GM13977 (cell line): ENCODE measurements at regions not wholly inside any gene's neighbourhood (a gene's known extent, or its start where the extent isn't known, plus 50 kb on each side); places are given as distances from the start of the nearest gene placed in this dataset.

Experiments used
- DNase-seq: peaks from one replicate; pipeline ENCODE4 v3.0.0; 2012; ENCODE audit warnings: low spot score
- in situ Hi-C: fragments of 300-500 bp; cut with MboI; formaldehyde crosslinking; loops from one replicate; pipeline ENCODE4 v1.12.0; 2022; ENCODE audit warnings: low sequenced_read_pairs, low pct_unique_long_range_greater_than_20kb, mixed read lengths, inconsistent platforms; ENCODE audit not compliant: unreplicated experiment
- TF ChIP-seq, protein P1 (sequence below): IDR thresholded peaks from 2 replicates; pipeline ENCODE4 v1.5.1; 2012; ENCODE audit warnings: mild to moderate bottlenecking, control low read depth; ENCODE audit not compliant: insufficient read depth; ENCODE audit errors: extremely low read depth, missing control alignments

GRCh38 chr14:76615331-76615730, 145.9 kb upstream of the VASH1 start:
- in situ Hi-C loops, result no loop called here
- no peak for DNase-seq
- TF ChIP-seq, protein P1, sequence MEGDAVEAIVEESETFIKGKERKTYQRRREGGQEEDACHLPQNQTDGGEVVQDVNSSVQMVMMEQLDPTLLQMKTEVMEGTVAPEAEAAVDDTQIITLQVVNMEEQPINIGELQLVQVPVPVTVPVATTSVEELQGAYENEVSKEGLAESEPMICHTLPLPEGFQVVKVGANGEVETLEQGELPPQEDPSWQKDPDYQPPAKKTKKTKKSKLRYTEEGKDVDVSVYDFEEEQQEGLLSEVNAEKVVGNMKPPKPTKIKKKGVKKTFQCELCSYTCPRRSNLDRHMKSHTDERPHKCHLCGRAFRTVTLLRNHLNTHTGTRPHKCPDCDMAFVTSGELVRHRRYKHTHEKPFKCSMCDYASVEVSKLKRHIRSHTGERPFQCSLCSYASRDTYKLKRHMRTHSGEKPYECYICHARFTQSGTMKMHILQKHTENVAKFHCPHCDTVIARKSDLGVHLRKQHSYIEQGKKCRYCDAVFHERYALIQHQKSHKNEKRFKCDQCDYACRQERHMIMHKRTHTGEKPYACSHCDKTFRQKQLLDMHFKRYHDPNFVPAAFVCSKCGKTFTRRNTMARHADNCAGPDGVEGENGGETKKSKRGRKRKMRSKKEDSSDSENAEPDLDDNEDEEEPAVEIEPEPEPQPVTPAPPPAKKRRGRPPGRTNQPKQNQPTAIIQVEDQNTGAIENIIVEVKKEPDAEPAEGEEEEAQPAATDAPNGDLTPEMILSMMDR, result no peak

GRCh38 chr14:76617440-76617839, 143.8 kb upstream of the VASH1 start:
- no peak for DNase-seq
- TF ChIP-seq, protein P1, result no peak
- in situ Hi-C loops, result no loop called here

DNA sequence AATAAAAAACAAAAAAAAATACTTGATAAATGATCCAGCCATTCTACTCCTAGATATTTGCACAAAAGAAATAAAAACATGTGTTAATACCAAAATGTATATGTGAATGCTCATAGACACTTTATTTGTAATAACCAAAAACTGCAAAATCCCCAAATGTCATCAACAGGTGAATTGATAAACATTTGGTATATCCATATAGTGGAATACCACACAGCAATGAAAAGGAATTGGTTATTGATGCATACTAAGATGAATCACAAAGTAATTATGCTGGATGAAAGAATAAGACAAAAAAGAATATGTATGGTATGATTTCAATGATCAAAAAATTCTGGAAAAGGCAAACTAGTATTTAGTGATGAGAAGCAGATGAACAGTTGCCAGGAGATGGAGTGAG, 124.7 kb upstream of the VASH1 start:
- in situ Hi-C loops, result no loop called here
- DNase-seq, result no peak
- TF ChIP-seq, protein P1, result no peak

GRCh38 chr14:76638841-76639240, 122.4 kb upstream of the VASH1 start:
- in situ Hi-C loops, result no loop called here

DNA sequence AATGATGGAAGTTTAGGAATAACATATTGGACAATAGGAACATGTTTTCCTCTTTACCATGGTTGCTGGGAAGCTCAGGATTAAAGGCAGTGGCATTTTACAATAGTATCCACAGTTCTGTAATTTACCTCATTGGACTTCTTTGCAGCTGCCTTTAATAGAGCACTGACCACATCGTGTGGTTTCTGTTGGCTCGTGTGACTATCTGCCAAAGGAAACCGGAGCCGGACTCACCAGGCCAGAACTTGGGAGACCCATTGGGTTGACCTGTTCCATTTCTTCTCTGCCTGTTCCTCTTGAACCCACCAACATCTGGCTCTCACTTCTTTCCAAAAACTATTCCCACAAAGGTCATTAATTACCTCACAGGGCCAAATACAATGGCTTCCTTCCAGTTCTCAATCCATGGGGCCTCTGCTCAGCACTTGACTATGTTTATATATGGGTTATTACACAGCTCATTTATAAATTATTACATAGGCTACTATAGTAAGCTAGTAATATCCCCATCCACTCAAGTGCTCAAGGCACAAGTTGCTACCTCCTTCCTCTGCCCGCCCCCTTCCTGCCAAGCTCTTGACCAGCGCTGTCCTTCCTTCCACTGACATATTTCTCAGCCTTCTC, 121.5 kb upstream of the VASH1 start:
- TF ChIP-seq, protein P1, result no peak
- in situ Hi-C loops, result no loop called here
- no peak for DNase-seq

More at GRCh38 chr14:76638841-76639240, 122.4 kb upstream of the VASH1 start:
- TF ChIP-seq, protein P1, result no peak
- DNase-seq, result no peak

DNA sequence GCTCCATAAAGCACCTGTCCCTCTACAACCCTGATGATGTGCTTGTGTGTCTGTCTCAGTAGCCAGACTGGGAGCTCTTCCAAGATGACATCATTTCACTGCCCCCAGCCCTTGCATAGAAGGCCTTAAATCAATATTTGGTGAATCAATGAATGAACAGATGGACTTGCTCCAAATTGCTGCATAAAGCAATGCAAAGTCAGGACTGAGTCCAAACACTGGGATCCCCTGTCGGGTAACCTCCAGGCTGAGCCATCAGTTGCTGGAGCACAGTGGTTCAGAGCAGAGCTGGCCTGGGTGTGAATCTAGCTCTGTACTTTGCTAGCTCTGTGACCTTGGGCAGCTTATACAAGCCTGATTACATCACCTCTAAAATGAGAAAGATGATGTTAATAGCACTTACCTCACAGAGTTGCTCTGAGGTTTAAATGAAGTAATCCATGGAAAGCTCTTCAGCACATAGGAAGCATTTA, 120.3 kb upstream of the VASH1 start:
- in situ Hi-C loops, result no loop called here
- DNase-seq, result no peak
- TF ChIP-seq, protein P1, result no peak
